Endothelial cell of umbilical vein (primary cell): ENCODE measurements at regions not wholly inside any gene's neighbourhood (a gene's known extent, or its start where the extent isn't known, plus 50 kb on each side); places are given as distances from the start of the nearest gene placed in this dataset.

ENCODE experiments used
- BruUV-seq: library from RNA; stranded (reverse); fragments of 400-500 nt; replicated peaks from 2 replicates; lab custom pipeline; 2021; lab: Mats Ljungman, UMichigan
- CTCF ChIA-PET: fragments of 300-600, 350-600 bp; sonication (Branson Sonifier 250); formaldehyde crosslinking; loops from one replicate; lab custom pipeline; 2021; ENCODE audit warnings: antibody characterized with exemption, inconsistent platforms; lab: Charles Lee
- POLR2A ChIA-PET: fragments of 300-600, 350-600 bp; sonication (Branson Sonifier 250); formaldehyde crosslinking; loops from one replicate; lab custom pipeline; 2021; ENCODE audit warnings: antibody characterized with exemption, inconsistent platforms; lab: Charles Lee
- DNase-seq: peaks from one replicate; pipeline ENCODE4 v3.0.0-alpha.2; 2011; ENCODE audit warnings: low read depth, low spot score
- FAIRE-seq: peaks from 2 replicates; lab custom pipeline; 2011; peaks lifted over from hg19 to GRCh38; lab: Jason Lieb, UNC
- H2AFZ ChIP-seq: 2 replicates; pipeline ENCODE4 v1.6.0; 2012; ENCODE audit warnings: low read depth, low read length, control low read depth, inconsistent platforms
- H3K27ac ChIP-seq: 2 replicates; pipeline ENCODE4 v1.5.1; 2011; ENCODE audit warnings: low read depth, mild to moderate bottlenecking, control low read depth, low read length, moderate library complexity; ENCODE audit not compliant: insufficient read depth
- H3K27me3 ChIP-seq, 2 experiments: 2 replicates each; pipeline versions ENCODE4 v1.6.0 to v1.6.1; 2011; ENCODE audit warnings: low read length in 2 of 2, mixed read lengths in 1 of 2; ENCODE audit not compliant: control insufficient read depth in 2 of 2, insufficient read depth in 2 of 2
- H3K36me3 ChIP-seq, 2 experiments: 2 replicates in 1 of 2; 3 replicates in 1 of 2; pipeline ENCODE4 v1.5.1; 2011; ENCODE audit warnings: low read length in 2 of 2, mild to moderate bottlenecking in 1 of 2, moderate library complexity in 1 of 2; ENCODE audit not compliant: control insufficient read depth in 2 of 2, insufficient read depth in 2 of 2; ENCODE audit errors: extremely low read depth in 1 of 2
- H3K4me1 ChIP-seq: 3 replicates; pipeline ENCODE4 v1.5.1; 2011; ENCODE audit warnings: mild to moderate bottlenecking, low read length; ENCODE audit not compliant: control insufficient read depth, insufficient read depth; ENCODE audit errors: extremely low read depth
- H3K4me2 ChIP-seq: 2 replicates; pipeline ENCODE4 v1.6.1; 2011; ENCODE audit warnings: low read length, control low read depth, mixed read lengths; ENCODE audit not compliant: insufficient read depth
- H3K4me3 ChIP-seq, 3 experiments: fragments of 200-600 bp in 1 of 3; sonication (generic), shearing (Covaris generic) in 1 of 3; replicated peaks in 1 of 3; 2 replicates each; pipeline ENCODE4 v1.5.1; 2011 to 2016; ENCODE audit warnings: control low read depth in 3 of 3, low read length in 3 of 3, mild to moderate bottlenecking in 2 of 3, inconsistent platforms in 1 of 3, low read depth in 1 of 3, moderate library complexity in 1 of 3; ENCODE audit not compliant: insufficient read depth in 1 of 3
- H3K79me2 ChIP-seq: 2 replicates; pipeline ENCODE4 v1.6.0; 2012; ENCODE audit warnings: low read length, inconsistent platforms; ENCODE audit not compliant: control insufficient read depth, insufficient read depth
- H3K9ac ChIP-seq: replicated peaks from 2 replicates; pipeline ENCODE3; 2011; ENCODE audit warnings: low read length, control low read depth; ENCODE audit not compliant: insufficient read depth; ENCODE audit errors: extremely low read depth
- H3K9me1 ChIP-seq: replicated peaks from 3 replicates; pipeline ENCODE4 v1.6.0; 2011; ENCODE audit warnings: mild to moderate bottlenecking, low read length; ENCODE audit not compliant: control insufficient read depth, insufficient read depth; ENCODE audit errors: extremely low read depth
- H3K9me3 ChIP-seq: replicated peaks from 2 replicates; pipeline ENCODE4 v1.5.1; 2012; ENCODE audit warnings: low read length, inconsistent platforms; ENCODE audit not compliant: control insufficient read depth, insufficient read depth
- H4K20me1 ChIP-seq: replicated peaks from 2 replicates; pipeline ENCODE3; 2011; ENCODE audit warnings: mild to moderate bottlenecking, low read length; ENCODE audit not compliant: control insufficient read depth, insufficient read depth; ENCODE audit errors: extremely low read depth
- EZH2 ChIP-seq: IDR thresholded peaks from 2 replicates; pipeline ENCODE4 v1.6.1; 2012; ENCODE audit warnings: borderline replicate concordance, low read depth, mild to moderate bottlenecking, moderate library complexity, low read length, inconsistent platforms; ENCODE audit not compliant: severe bottlenecking
- FOS ChIP-seq: IDR thresholded peaks from 2 replicates; pipeline ENCODE4 v1.6.1; 2011; ENCODE audit warnings: mild to moderate bottlenecking, low read length, moderate library complexity, borderline replicate concordance; ENCODE audit not compliant: insufficient read depth
- GATA2 ChIP-seq: IDR thresholded peaks from 2 replicates; pipeline ENCODE4 v1.7.0; 2011; ENCODE audit warnings: low read depth, mild to moderate bottlenecking, moderate library complexity, mixed read lengths, low read length; ENCODE audit not compliant: insufficient read length, insufficient read depth
- JUN ChIP-seq: IDR thresholded peaks from 2 replicates; pipeline ENCODE4 v1.6.1; 2011; ENCODE audit warnings: borderline replicate concordance, low read depth; ENCODE audit not compliant: insufficient read length, insufficient read depth
- MYC ChIP-seq: IDR thresholded peaks from one replicate; pipeline ENCODE4 v1.6.1; 2011; ENCODE audit warnings: mild to moderate bottlenecking, low read depth, low read length
- POLR2A ChIP-seq: IDR thresholded peaks from 2 replicates; pipeline ENCODE4 v1.6.1; 2012; ENCODE audit warnings: low read depth, mild to moderate bottlenecking, control low read depth, low read length
- POLR2AphosphoS5 ChIP-seq: IDR thresholded peaks from 2 replicates; pipeline ENCODE4 v1.6.1; 2012; ENCODE audit warnings: low read depth, mild to moderate bottlenecking, control low read depth, low read length, moderate library complexity; ENCODE audit not compliant: insufficient read depth
- dilution Hi-C: fragments of 300-500 bp; cut with MboI; formaldehyde crosslinking; loops from one replicate; pipeline ENCODE4 v1.15.0; 2019; ENCODE audit warnings: low sequenced_read_pairs; ENCODE audit not compliant: extremely low pct_ligation_motif_present
- intact Hi-C: fragments of 100-400 bp; cut with micrococcal nuclease; formaldehyde crosslinking; loops from one replicate; pipeline ENCODE4 v1.10.0; 2022
- TF ChIP-seq, protein P1 (sequence below): IDR thresholded peaks from 2 replicates; pipeline ENCODE4 v1.6.1; 2011; ENCODE audit not compliant: insufficient read depth, insufficient read length
- TF ChIP-seq, protein P2 (sequence below), 2 donors: IDR thresholded peaks; 1 replicate in 1 of 2; 2 replicates in 1 of 2; pipeline ENCODE4 v1.5.1; 2011; ENCODE audit warnings: low read length in 2 of 2, mild to moderate bottlenecking in 2 of 2, moderate library complexity in 2 of 2, control low read depth in 1 of 2, inconsistent platforms in 1 of 2, low read depth in 1 of 2; ENCODE audit not compliant: insufficient read depth in 1 of 2; ENCODE audit errors: extremely low read depth in 1 of 2

DNA sequence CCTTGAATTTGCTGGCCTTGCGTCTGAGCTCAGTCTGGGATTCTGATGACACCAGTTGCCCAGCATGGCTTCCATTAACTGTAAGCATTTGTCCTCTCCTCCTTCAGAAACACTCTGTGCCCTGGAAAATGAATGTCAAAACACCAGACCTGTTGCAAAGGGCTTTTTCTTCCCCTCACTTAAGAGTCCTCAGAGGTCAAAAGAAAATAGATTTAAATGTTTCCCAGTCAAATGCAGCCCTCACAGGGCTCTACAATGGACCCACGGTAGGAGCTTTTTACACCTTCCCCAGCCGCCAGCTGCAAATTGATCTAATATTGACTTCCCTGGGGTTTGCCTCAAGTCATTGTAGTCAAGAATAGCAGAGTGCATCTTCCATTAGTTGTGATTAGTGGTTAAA lies 332.2 kb downstream of the INSC start:
- ChIA-PET CTCF (no interaction called here), POLR2A (no interaction called here)
- H3K9ac ChIP-seq = no peak overlapping the region
- dilution Hi-C loops = no loop called here
- no peak overlapping the region for H3K4me2 ChIP-seq
- H3K4me3 ChIP-seq = no peak overlapping the region
- FAIRE-seq (no peak), DNase-seq (no peak)
- no peaks in the 10 kb centered on the region for H3K4me1 ChIP-seq
- H3K79me2 ChIP-seq = no peaks in the 10 kb centered on the region
- H2AFZ ChIP-seq = no peak overlapping the region
- H3K27ac ChIP-seq = no peak overlapping the region
- no TSS peak for BruUV-seq
- no peaks in the 10 kb centered on the region for H3K27me3 ChIP-seq
- no peaks in the 10 kb centered on the region for H3K9me1 ChIP-seq
- intact Hi-C loops = no loop called here
- no peaks in the 10 kb centered on the region for H3K36me3 ChIP-seq
- no peaks in the 10 kb centered on the region for H4K20me1 ChIP-seq
- TF ChIP-seq JUN (no peak), POLR2AphosphoS5 (no peak)
- TF ChIP-seq, protein P1, sequence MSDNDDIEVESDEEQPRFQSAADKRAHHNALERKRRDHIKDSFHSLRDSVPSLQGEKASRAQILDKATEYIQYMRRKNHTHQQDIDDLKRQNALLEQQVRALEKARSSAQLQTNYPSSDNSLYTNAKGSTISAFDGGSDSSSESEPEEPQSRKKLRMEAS = no peak
- no peaks in the 10 kb centered on the region for H3K9me3 ChIP-seq

DNA sequence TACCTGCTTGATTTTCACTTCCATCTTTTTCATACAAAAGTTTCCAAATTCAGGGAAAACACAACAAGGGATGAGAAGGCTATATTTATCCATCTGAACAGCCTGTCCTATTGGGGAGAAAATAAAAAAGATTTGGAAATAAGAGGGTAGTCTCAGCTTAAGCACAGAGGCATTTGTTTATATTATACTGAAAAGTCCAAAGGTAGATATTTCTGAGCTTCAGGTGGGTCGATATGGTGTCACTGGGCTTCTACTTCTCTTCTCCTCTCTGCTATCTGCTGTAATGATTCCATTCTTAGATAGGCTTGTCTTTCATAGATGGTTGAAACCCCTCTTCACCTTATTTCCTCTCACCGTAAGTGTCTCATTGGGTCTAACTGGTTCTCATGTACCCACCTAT lies 337.0 kb downstream of the INSC start:
- no peaks in the 10 kb centered on the region for H3K79me2 ChIP-seq
- H3K27me3 ChIP-seq = no peaks in the 10 kb centered on the region
- TF ChIP-seq FOS (no peak), EZH2 (no peak), POLR2A (no peak), MYC (no peak), GATA2 (no peak), POLR2AphosphoS5 (no peak), JUN (no peak)
- TF ChIP-seq, protein P2, sequence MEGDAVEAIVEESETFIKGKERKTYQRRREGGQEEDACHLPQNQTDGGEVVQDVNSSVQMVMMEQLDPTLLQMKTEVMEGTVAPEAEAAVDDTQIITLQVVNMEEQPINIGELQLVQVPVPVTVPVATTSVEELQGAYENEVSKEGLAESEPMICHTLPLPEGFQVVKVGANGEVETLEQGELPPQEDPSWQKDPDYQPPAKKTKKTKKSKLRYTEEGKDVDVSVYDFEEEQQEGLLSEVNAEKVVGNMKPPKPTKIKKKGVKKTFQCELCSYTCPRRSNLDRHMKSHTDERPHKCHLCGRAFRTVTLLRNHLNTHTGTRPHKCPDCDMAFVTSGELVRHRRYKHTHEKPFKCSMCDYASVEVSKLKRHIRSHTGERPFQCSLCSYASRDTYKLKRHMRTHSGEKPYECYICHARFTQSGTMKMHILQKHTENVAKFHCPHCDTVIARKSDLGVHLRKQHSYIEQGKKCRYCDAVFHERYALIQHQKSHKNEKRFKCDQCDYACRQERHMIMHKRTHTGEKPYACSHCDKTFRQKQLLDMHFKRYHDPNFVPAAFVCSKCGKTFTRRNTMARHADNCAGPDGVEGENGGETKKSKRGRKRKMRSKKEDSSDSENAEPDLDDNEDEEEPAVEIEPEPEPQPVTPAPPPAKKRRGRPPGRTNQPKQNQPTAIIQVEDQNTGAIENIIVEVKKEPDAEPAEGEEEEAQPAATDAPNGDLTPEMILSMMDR (IDR thresholded peaks at IDR 0.05; ENCODE audit: extremely low read depth in 1 of 2, insufficient read depth in 1 of 2, low read depth in 1 of 2, low read length in 2 of 2) = no peak
- TF ChIP-seq, protein P1 = no peak
- no peak overlapping the region for H3K4me3 ChIP-seq
- CTCF ChIA-PET = no interaction called here
- H3K9me1 ChIP-seq = no peaks in the 10 kb centered on the region
- intact Hi-C loops (no loop called here), dilution Hi-C loops (no loop called here)
- H3K4me1 ChIP-seq = no peaks in the 10 kb centered on the region
- H3K36me3 ChIP-seq = no peaks in the 10 kb centered on the region
- peaks cover 4% of the 10 kb centered on the region for H3K9me3 ChIP-seq
- FAIRE-seq = no peak
- no peak overlapping the region for H3K4me2 ChIP-seq
- H2AFZ ChIP-seq = no peak overlapping the region
- no peak overlapping the region for H3K9ac ChIP-seq
- no TSS peak for BruUV-seq
- no peaks in the 10 kb centered on the region for H4K20me1 ChIP-seq
- DNase-seq = no peak
- no peak overlapping the region for H3K27ac ChIP-seq
- POLR2A ChIA-PET = no interaction called here
